Activated CD4-positive, alpha-beta T cell treated with anti-CD3 and anti-CD28 coated beads, Interleukin-2, amount 50 U/mL, for 48 hours (primary cell): ENCODE measurements at regions not wholly inside any gene's neighbourhood (a gene's known extent, or its start where the extent isn't known, plus 50 kb on each side); places are given as distances from the start of the nearest gene placed in this dataset.

Experiments
- DNase-seq, 2 experiments: peaks; one replicate each; pipeline ENCODE4 v3.0.0-alpha.2; 2020

DNA sequence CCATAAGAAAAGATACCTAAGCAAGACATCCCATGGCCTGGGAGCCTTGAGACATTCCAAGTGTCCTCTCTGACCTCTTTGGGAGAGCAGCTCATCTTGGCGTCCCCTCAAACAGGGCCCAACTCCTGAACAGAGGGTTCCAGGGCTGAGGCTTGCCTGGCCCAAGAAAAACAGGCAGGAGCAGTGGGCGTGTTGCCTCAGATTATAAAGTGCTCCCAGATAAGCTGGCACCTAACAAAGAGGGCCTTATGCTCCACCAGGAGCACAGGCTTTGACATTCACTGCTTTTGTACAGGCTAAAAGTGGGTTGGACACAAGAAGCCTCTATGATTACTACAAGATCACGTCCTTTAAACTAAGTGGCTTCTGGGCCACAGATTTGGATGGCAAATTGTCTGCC, 193.1 kb downstream of the FGFR2 start:
- DNase-seq = no peak

DNA sequence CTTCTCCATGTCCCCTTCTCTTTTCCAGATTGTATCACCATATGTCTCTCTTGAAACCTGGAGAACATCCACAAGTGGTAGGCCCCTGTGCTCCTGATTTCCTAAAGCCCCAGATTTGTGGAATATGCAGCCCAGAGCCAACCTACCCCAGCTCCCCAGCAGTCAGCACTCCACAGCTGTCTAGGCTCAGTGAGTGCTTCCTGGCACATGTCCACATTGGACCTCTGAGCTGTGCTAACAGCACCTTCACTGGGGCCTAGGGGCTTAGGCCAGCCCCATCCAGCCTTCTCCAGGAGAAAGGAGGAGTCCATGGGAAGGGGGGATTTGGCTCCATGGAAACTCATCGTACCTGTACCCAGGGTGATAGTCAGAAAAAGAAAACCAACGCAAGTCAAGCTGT, 192.7 kb downstream of the FGFR2 start:
- DNase-seq = no peak

DNA sequence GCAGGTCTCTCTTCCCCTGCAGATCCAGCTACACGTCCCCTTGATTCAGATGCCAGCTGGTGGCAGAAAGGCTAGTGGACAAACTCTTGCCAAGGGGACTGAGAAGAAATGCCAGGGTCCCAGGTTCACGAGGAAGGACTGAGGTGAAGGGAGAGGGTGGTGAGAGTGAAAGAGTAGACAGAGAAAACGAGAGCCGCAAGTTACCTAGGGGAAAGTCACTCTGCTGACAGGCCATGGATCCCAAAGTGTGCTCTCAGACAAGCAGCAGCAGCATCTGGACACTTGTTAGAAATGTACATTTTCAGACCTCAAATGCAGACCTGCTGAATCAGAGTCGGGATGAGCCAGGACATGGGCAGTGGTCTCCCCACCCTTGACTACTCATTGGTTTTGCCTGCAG, 192.3 kb downstream of the FGFR2 start:
- no peak for DNase-seq

DNA sequence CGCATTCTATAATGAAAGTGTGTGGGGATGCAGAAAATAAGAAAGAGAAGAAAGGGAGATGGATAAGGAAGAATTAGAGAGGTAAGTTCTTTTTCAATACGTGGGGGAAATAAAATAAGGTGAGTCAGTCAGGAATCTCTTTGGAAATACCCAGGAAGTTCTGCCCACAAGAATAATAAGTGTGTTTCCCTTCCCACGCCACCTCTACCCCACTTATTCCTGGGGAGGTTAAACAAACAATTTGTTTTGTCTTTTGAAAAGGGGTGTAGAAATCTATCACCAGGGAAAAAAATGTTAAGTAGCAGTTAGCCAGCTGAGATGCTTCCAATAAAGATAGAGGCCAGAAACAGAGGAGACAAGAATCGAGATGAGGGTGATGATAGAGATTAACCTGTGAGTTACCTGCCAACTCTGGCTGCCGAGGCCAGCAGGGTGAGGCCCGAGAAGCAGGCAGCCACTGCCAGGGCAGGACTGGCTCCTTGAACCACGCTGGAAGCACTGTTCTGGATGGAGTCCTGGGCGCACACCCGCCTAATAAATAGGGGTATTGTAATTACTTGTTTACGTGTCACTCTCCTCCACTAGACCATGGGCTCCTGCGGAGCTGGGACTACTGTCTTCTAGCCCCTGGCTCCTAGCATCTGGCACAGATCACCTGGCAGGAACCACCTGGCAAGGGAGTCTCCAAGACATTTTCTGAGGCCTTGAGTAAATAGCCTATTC, 191.3 kb downstream of the FGFR2 start:
- no peak for DNase-seq

DNA sequence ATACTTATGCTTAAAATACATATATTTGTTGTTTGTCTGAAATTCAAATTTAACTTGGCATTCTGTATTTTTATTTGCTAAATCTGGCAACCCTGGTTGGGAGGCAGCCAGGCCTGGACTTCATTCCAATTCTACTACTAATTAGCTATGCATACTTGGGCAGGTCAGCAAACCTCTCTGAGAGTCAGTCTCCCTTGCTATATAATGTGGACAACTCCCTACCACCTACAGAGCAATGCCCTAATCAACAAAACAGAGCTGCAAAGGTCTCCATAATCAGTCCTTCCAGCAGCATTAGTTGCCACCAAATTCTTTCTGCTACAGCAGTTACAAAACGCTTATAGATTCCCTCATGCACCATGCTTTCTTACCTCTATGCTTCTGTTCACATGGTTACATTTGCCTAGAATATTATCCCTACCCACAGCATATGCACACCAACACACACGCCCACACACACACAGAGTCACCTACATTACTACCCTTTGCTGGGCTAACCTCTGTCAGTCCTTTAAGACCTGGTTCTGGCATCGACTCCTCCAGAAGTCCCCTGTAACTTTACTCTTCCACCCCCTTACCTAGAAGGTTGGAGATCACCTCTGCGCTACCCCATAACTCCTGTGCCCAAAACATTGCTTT, 188.7 kb downstream of the FGFR2 start:
- no peak for DNase-seq

DNA sequence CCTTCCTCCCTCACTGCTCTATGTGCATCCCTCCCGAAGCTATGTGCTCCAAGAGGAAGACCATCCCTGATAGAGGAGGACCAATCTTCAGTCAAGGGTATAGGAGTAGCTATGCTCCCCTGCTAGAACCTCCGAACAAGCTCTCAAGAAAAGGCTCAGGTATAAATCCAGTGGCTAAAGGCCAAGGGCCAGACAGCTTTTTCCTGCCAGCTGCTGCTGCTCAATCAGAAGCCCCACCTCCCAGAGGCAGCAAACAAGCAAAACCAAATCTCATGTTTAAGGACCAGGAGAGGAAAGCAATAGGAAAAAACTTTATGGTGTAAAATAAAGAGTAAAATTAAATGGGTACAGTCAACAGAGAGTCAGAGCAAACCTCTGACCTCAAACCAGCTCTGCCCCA, 187.2 kb downstream of the FGFR2 start:
- no peak for DNase-seq

DNA sequence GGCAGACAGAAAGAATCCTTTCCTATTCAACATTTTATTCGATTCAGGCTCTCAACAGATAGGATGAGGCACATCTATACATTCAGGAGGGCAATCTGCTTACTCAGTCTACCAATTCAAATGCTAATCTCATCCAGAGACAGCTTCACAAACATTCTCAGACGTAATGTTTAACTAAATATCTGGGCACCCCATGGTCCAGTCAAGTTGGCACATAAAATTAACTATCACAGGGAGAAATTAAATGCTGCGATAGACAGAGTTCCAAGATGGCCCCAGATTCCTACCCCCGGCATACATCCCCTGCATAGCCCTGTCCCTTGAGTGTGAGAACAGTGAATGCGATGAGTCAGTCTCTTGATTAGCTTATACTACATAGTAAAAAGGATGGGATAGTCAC, 184.3 kb downstream of the FGFR2 start:
- DNase-seq = no peak

DNA sequence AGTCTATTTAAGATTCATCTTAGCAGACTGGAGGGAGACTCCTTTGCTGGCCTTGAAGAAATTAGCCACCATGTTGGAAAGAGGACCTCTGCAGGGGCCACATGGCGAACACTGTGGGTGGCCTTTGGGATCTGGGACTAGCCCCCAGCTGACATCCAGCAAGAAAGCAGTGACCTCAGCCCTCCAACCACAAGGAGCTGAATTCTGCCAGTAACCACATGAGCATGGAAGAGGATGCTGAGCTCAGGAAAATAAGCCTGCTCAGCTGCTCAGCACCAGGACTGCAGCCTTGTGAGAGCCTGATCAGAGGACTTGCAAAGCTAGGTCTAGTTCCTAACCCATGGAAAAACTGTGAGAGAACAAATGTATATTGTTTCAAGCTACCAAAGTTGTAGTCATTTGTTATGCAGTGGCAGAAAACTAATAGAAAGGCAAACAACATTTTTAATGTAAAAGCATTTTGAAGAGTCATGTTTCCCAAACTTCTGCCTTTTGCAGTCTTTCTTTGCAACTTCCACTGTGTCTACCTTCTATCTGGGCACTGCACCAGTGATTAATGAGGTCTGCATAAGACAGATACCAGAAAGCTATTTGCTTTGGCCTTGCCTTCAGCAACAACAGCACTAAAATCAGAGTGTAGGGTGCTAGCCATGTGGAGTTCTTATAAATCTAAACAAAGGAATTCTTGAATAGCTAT, 183.7 kb downstream of the FGFR2 start:
- no peak for DNase-seq

DNA sequence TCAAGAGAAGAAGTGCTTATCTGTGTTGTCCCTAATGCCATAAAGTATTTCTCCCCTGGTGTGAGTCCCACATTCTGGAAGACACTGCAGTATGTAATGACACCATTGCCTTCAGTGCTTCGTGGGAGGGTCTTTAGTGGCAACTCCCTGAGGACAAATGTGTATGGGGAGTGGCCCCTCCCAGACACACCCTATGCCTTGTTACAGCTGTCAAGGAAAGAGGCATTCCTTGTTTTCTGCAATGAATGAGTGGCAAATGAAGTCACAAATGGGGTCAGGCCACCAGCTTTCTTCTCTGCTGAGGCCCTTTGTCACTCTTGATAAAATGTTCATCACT, 183.2 kb downstream of the FGFR2 start:
- DNase-seq = no peak

DNA sequence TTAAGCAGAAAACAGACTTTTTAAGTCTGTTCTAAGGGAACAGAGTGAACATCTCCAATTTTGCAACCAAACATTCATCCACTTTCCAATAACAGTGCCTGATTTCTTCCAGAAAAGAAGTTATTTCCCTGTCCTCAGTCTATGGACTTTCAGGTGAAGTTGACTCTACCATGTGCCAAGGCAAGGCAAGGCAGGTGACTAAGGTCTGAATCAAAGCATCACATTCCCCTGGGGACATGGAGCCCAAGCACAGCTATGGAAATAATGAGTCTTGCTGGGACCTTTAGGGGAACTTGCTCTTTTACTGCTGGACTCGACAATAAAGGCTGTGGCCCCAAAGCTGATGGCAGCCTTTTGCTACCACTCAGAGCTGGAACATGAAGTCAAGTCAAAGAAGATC, 182.2 kb downstream of the FGFR2 start:
- DNase-seq = no peak

DNA sequence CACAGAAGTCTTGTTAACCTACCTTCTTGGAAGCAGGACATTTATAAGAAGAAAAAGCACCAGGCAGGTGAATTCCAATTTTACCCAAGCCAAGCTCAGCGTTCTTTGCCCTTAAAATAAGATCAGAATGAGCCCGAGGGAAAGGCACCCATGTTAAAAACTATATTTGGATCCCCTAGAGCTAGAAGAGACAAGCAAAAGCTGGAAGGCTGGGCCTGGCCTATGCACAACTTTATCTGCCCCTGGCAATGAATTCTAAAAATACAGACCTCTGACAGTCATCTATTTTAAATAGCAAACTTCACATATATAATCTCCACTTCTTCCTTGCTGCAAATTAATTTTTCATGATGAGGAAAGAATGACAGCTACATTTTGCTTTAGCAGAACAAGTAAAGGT, 180.9 kb downstream of the FGFR2 start:
- no peak for DNase-seq

DNA sequence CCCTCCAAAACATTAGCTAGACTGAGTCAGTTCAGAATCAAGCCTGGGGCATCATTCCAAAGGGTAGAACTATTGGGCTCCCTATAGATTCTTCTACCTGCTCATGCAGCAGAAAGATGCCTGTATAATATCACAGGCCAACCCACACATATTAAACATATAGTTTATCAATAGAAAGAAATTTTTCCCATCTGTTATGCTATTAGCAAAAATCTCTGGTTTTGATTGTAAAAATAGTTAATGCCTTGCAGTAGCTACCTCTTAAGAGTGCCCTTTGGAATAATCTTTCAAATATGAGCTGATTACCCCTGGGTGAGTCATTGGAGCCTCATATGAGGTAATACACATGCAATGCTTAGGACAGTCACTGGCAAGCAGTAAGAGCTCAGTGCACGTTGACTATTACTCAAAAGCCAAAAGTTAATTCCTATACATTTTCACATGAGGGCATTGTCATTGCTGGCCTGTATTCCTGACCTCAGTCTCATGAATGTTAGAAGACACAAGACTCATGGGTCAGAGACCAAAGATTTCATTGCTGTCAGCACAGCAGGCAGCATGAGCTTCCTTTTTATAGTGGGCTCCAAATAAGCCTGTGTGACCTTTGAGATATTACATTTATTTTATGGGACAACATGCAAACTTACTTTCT, 180.0 kb downstream of the FGFR2 start:
- DNase-seq = no peak

DNA sequence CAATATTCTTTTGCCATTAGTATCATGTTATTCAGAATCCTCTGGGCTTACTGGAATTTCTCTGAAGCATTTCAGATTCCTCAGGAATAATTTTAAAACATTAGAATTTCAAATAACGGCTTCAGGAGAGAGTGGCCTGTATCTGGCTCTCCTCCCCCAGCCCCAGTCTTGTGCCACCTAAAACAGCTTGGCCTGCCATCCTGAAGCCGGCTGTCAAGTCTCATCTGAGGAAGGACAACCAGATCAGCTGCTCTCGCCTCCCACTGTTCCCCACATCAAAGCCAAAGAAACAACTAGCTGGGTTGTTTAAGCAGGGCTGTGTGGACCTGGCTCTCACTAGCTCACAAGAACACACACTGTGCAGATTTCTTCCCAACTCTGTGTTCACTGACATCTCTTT, 178.2 kb downstream of the FGFR2 start:
- no peak for DNase-seq

DNA sequence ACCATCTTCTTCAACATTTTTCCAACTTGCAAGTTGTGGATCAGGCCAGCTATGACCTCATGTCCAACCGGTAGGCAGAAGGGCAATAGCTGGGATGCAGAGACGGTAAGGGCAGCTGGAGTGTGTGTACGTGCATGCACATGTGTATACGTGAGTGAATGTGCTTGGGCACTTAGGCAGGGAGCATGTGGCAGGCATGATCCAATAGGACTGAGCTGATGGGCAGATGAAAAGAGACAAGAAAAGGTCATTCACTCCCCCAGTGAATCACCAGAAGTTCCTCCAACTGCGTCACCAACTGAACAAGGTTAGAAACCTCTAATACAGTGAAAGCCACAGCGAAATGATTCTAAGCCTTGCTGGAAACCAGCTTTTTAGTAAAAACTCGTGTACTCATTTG, 176.1 kb downstream of the FGFR2 start:
- no peak for DNase-seq

DNA sequence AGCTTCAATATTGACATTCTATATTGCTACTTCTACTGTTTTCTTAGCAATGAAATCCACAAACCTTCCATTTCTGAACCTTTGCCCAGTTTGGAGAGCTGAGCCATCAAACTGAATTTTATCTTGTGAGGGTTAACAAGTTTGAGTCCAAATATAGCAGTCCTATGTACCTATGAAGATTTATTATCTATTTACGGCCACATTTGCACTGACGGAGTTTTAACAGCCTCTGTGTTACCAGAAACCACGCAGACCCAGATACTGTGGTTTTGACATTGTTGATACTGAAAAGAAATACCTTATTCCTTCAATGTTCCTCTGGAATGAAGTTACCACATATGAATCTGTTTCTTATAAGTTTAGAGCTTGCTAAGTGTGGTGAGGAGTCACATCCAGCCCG, 172.6 kb downstream of the FGFR2 start:
- DNase-seq = no peak

DNA sequence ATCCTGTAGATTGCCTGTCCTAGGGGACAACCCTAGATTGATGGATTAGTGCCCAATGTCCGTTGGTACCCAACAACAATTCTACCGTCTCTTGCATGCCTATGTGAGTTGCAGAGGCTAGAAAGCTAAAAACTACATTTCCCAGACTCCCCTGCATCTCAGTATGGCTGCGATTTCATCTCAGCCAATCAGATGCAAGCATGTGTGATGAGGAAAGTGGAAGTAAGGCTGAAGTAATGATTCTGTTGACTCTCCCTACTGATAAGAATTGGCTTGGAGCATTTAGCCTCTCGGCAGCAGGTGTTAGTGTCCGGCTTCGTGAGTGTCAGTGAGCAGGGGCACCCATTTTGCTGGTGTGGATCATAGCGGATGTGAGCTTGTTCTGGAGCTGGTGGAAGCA, 171.9 kb downstream of the FGFR2 start:
- DNase-seq = no peak
